Spleen (tissue), 3 donors: ENCODE measurements at regions not wholly inside any gene's neighbourhood (a gene's known extent, or its start where the extent isn't known, plus 50 kb on each side); places are given as distances from the start of the nearest gene placed in this dataset.

Source experiments
- POLR2A ChIP-seq, 3 donors: fragments of 450-650 bp; IDR thresholded peaks; one replicate each; pipeline ENCODE4 v1.5.1; 2017; ENCODE audit warnings: antibody characterized with exemption in 3 of 3, mild to moderate bottlenecking in 1 of 3
- POLR2AphosphoS5 ChIP-seq, 3 donors: sonication (generic); formaldehyde crosslinking; IDR thresholded peaks; one replicate each; pipeline ENCODE4 v1.5.1; 2017; ENCODE audit warnings: antibody characterized with exemption in 3 of 3

GRCh38 chr9:26565118-26565517, 327.5 kb downstream of the CAAP1 start:
- TF ChIP-seq POLR2AphosphoS5 (IDR thresholded peaks at IDR 0.05) (no peak), POLR2A (IDR thresholded peaks at IDR 0.05) (no peak)
